GM19035 (cell line): ENCODE measurements at regions not wholly inside any gene's neighbourhood (a gene's known extent, or its start where the extent isn't known, plus 50 kb on each side); places are given as distances from the start of the nearest gene placed in this dataset.
"Not testable (repeated sequence)": the region's sequence is repeated elsewhere in the genome, so short reads cannot be mapped to it uniquely, and the experiment has no call there.

Experiments
- ATAC-seq: cut with Tn5 transposase; IDR thresholded peaks from one replicate; pipeline ENCODE4 v1.9.1; 2021; ENCODE audit not compliant: unreplicated experiment

- no peak for ATAC-seq
Measured at GRCh38 chr2:192969055-192969454, 774.3 kb upstream of the TMEFF2 start.

GRCh38 chr2:192960945-192961344 is 766.2 kb upstream of the TMEFF2 start:
- ATAC-seq = no peak

GRCh38 chr2:192958615-192959014 is 763.9 kb upstream of the TMEFF2 start:
- not testable (repeated sequence) for ATAC-seq

- no peak for ATAC-seq
Measured at GRCh38 chr2:192957425-192957824, 762.7 kb upstream of the TMEFF2 start.

- ATAC-seq = no peak
Measured at GRCh38 chr2:192953116-192953515, 758.4 kb upstream of the TMEFF2 start.

- ATAC-seq = no peak
Measured at GRCh38 chr2:192952245-192952644, 757.5 kb upstream of the TMEFF2 start.

GRCh38 chr2:192948316-192948715 is 753.6 kb upstream of the TMEFF2 start:
- no peak for ATAC-seq

- ATAC-seq = no peak
Measured at GRCh38 chr2:192947352-192947751, 752.6 kb upstream of the TMEFF2 start.

GRCh38 chr2:192940767-192941166 is 746.0 kb upstream of the TMEFF2 start:
- ATAC-seq = no peak

GRCh38 chr2:192932376-192932775 is 737.6 kb upstream of the TMEFF2 start:
- ATAC-seq = no peak

- ATAC-seq = not testable (repeated sequence)
Measured at GRCh38 chr2:192921631-192922030, 726.9 kb upstream of the TMEFF2 start.

- no peak for ATAC-seq
Measured at GRCh38 chr2:192901446-192901845, 706.7 kb upstream of the TMEFF2 start.

GRCh38 chr2:192899466-192899865 is 704.7 kb upstream of the TMEFF2 start:
- ATAC-seq = no peak

- not testable (repeated sequence) for ATAC-seq
Measured at GRCh38 chr2:192893976-192894375, 699.2 kb upstream of the TMEFF2 start.

GRCh38 chr2:192888109-192888508 is 693.4 kb upstream of the TMEFF2 start:
- no peak for ATAC-seq

GRCh38 chr2:192887337-192887736 is 692.6 kb upstream of the TMEFF2 start:
- ATAC-seq = no peak

GRCh38 chr2:192886636-192887035 is 691.9 kb upstream of the TMEFF2 start:
- no peak for ATAC-seq

GRCh38 chr2:192885569-192886160 is 690.9 kb upstream of the TMEFF2 start:
- no peak for ATAC-seq

- no peak for ATAC-seq
Measured at GRCh38 chr2:192877159-192877558, 682.4 kb upstream of the TMEFF2 start.

GRCh38 chr2:192876698-192877097 is 682.0 kb upstream of the TMEFF2 start:
- ATAC-seq = no peak

- no peak for ATAC-seq
Measured at GRCh38 chr2:192854706-192855105, 660.0 kb upstream of the TMEFF2 start.

GRCh38 chr2:192854031-192854430 is 659.3 kb upstream of the TMEFF2 start:
- no peak for ATAC-seq

- no peak for ATAC-seq
Measured at GRCh38 chr2:192828947-192829346, 634.2 kb upstream of the TMEFF2 start.
